Fibroblast of lung (primary cell): ENCODE measurements at regions not wholly inside any gene's neighbourhood (a gene's known extent, or its start where the extent isn't known, plus 50 kb on each side); places are given as distances from the start of the nearest gene placed in this dataset.

Experiments
- DNase-seq, 2 donors: peaks; one replicate each; pipeline versions ENCODE4 v3.0.0 to v3.0.0-alpha.2; 2010; ENCODE audit warnings: low read depth in 2 of 2
- H2AFZ ChIP-seq: 2 replicates; pipeline ENCODE4 v1.5.1; 2012; ENCODE audit warnings: low read length, control low read depth, inconsistent platforms
- H3K27ac ChIP-seq: 2 replicates; pipeline ENCODE4 v1.5.1; 2011; ENCODE audit warnings: low read length, control low read depth; ENCODE audit not compliant: insufficient read depth
- H3K27me3 ChIP-seq: 2 replicates; pipeline ENCODE4 v1.5.1; 2011; ENCODE audit warnings: mild to moderate bottlenecking, low read length; ENCODE audit not compliant: control insufficient read depth, insufficient read depth
- H3K36me3 ChIP-seq: 2 replicates; pipeline ENCODE4 v1.5.1; 2011; ENCODE audit warnings: low read length; ENCODE audit not compliant: control insufficient read depth, insufficient read depth
- H3K4me1 ChIP-seq: 2 replicates; pipeline ENCODE4 v1.5.1; 2011; ENCODE audit warnings: low read length; ENCODE audit not compliant: control insufficient read depth, insufficient read depth; ENCODE audit errors: extremely low read depth
- H3K4me2 ChIP-seq: 2 replicates; pipeline ENCODE4 v1.5.1; 2011; ENCODE audit warnings: low read length, control low read depth; ENCODE audit not compliant: insufficient read depth; ENCODE audit errors: extremely low read depth
- H3K4me3 ChIP-seq, 4 experiments: fragments of 200-600 bp in 1 of 4; sonication (generic) in 1 of 4; replicated peaks in 1 of 4; 2 replicates each; pipeline ENCODE4 v1.5.1; 2011 to 2016; ENCODE audit warnings: low read length in 4 of 4, low read depth in 3 of 4, mild to moderate bottlenecking in 3 of 4, control low read depth in 2 of 4, inconsistent platforms in 1 of 4, mixed read lengths in 1 of 4; ENCODE audit not compliant: insufficient read depth in 1 of 4; ENCODE audit errors: control extremely low read depth in 1 of 4
- H3K79me2 ChIP-seq: 2 replicates; pipeline ENCODE4 v1.5.1; 2012; ENCODE audit warnings: mild to moderate bottlenecking, low read length, inconsistent platforms; ENCODE audit not compliant: control insufficient read depth, insufficient read depth
- H3K9ac ChIP-seq: 2 replicates; pipeline ENCODE4 v1.5.1; 2011; ENCODE audit warnings: mild to moderate bottlenecking, low read length, control low read depth; ENCODE audit not compliant: insufficient read depth
- H3K9me3 ChIP-seq: 2 replicates; pipeline ENCODE4 v1.5.1; 2012; ENCODE audit warnings: low read depth, low read length; ENCODE audit not compliant: control insufficient read depth, insufficient read depth
- H4K20me1 ChIP-seq: 2 replicates; pipeline ENCODE4 v1.5.1; 2011; ENCODE audit warnings: low read length; ENCODE audit not compliant: control insufficient read depth, insufficient read depth; ENCODE audit errors: extremely low read depth
- EZH2 ChIP-seq: IDR thresholded peaks from 2 replicates; pipeline ENCODE4 v1.5.1; 2012; ENCODE audit warnings: low read length, control low read depth, mild to moderate bottlenecking; ENCODE audit errors: missing control alignments
- TF ChIP-seq, protein P1 (sequence below), 2 donors: IDR thresholded peaks in 1 of 2; conservative IDR thresholded peaks in 1 of 2; 1 replicate in 1 of 2; 2 replicates in 1 of 2; pipeline ENCODE4 v1.5.1; 2011 to 2012; ENCODE audit warnings: low read length in 2 of 2, control low read depth in 1 of 2, inconsistent platforms in 1 of 2, low read depth in 1 of 2, mild to moderate bottlenecking in 1 of 2

DNA sequence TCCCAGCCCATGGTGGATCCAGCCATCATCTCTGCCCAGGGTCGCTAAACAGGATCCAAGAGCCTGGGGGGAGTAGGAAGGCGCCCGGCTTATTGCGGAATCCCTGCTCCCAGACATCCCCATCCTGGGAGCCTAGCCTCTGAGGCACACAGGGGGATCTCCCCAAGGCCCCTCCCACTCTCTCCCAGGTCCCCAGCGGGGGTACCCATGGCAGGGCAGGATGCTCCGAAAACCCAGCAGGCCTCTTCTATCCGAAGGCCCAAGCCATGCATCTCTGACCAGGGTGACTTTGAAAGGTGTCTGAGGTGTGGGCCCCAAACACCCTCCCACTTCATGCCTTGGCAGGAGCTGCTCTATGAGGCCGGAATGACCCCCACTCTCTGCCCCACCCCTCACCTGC, 81.7 kb upstream of the RUFY1 start:
- no peak for TF ChIP-seq EZH2
- TF ChIP-seq, protein P1, sequence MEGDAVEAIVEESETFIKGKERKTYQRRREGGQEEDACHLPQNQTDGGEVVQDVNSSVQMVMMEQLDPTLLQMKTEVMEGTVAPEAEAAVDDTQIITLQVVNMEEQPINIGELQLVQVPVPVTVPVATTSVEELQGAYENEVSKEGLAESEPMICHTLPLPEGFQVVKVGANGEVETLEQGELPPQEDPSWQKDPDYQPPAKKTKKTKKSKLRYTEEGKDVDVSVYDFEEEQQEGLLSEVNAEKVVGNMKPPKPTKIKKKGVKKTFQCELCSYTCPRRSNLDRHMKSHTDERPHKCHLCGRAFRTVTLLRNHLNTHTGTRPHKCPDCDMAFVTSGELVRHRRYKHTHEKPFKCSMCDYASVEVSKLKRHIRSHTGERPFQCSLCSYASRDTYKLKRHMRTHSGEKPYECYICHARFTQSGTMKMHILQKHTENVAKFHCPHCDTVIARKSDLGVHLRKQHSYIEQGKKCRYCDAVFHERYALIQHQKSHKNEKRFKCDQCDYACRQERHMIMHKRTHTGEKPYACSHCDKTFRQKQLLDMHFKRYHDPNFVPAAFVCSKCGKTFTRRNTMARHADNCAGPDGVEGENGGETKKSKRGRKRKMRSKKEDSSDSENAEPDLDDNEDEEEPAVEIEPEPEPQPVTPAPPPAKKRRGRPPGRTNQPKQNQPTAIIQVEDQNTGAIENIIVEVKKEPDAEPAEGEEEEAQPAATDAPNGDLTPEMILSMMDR (conservative IDR thresholded peaks at IDR 0.05 in 1 of 2, IDR thresholded peaks at IDR 0.05 in 1 of 2; ENCODE audit: low read depth in 1 of 2, low read length in 2 of 2): no peak
- no peaks in the 10 kb centered on the region for H3K36me3 ChIP-seq
- H3K9me3 ChIP-seq: no peaks in the 10 kb centered on the region
- DNase-seq: no peak
- H3K4me1 ChIP-seq: no peaks in the 10 kb centered on the region
- H3K9ac ChIP-seq: no peak overlapping the region
- H3K4me3 ChIP-seq: no peak overlapping the region
- H3K27me3 ChIP-seq: no peaks in the 10 kb centered on the region
- no peak overlapping the region for H3K4me2 ChIP-seq
- H3K79me2 ChIP-seq: no peaks in the 10 kb centered on the region
- no peaks in the 10 kb centered on the region for H4K20me1 ChIP-seq
- H3K27ac ChIP-seq: no peak overlapping the region
- no peak overlapping the region for H2AFZ ChIP-seq

DNA sequence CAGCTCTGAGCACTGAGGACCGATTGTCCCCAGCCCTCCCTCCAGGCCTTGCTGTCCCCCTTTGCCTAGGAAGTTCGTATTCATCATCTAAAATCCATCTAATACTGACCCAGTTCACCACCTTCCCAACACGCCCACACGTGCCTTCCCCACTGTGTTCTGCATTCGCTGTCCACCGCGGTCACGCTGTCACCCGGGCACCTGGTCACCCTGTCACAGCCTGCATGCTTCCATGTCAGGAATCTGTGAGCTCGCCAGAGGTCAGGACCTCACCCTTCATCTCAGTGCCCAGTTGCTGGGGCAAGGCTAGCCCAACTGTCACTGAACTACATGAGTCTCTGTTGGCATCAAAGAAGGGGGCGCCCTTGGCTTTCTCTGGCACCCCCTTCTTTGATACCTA, 82.9 kb upstream of the RUFY1 start:
- no peaks in the 10 kb centered on the region for H3K79me2 ChIP-seq
- H3K36me3 ChIP-seq: no peaks in the 10 kb centered on the region
- no peak overlapping the region for H3K4me2 ChIP-seq
- H3K4me3 ChIP-seq: no peak overlapping the region
- no peak overlapping the region for H3K27ac ChIP-seq
- no peaks in the 10 kb centered on the region for H3K4me1 ChIP-seq
- no peaks in the 10 kb centered on the region for H3K27me3 ChIP-seq
- TF ChIP-seq EZH2: no peak
- TF ChIP-seq, protein P1 (conservative IDR thresholded peaks at IDR 0.05 in 1 of 2, IDR thresholded peaks at IDR 0.05 in 1 of 2; ENCODE audit: low read depth in 1 of 2, low read length in 2 of 2): no peak
- DNase-seq: no peak
- H3K9ac ChIP-seq: no peak overlapping the region
- no peaks in the 10 kb centered on the region for H4K20me1 ChIP-seq
- no peaks in the 10 kb centered on the region for H3K9me3 ChIP-seq
- H2AFZ ChIP-seq: no peak overlapping the region

- Histone ChIP-seq H3K4me2 (no peak overlapping the region), H3K79me2 (no peaks in the 10 kb centered on the region), H3K27ac (no peak overlapping the region), H3K9me3 (no peaks in the 10 kb centered on the region), H2AFZ (no peak overlapping the region), H4K20me1 (no peaks in the 10 kb centered on the region), H3K4me3 (no peak overlapping the region), H3K9ac (no peak overlapping the region), H3K4me1 (no peaks in the 10 kb centered on the region), H3K27me3 (no peaks in the 10 kb centered on the region), H3K36me3 (no peaks in the 10 kb centered on the region)
- TF ChIP-seq, protein P1 (conservative IDR thresholded peaks at IDR 0.05 in 1 of 2, IDR thresholded peaks at IDR 0.05 in 1 of 2; ENCODE audit: low read depth in 1 of 2, low read length in 2 of 2): no peak
- no peak for TF ChIP-seq EZH2
- no peak for DNase-seq
Measured at GRCh38 chr5:179464631-179465030, 85.7 kb upstream of the RUFY1 start.
